SU-DHL-6 (cell line): ENCODE measurements at regions not wholly inside any gene's neighbourhood (a gene's known extent, or its start where the extent isn't known, plus 50 kb on each side); places are given as distances from the start of the nearest gene placed in this dataset.

Source experiments
- H2AFZ ChIP-seq: fragments of 200-600 bp; sonication (generic); 2 replicates; pipeline ENCODE4 v1.6.1; 2014; ENCODE audit warnings: low read depth, mild to moderate bottlenecking, moderate library complexity, mixed read lengths, antibody characterized with exemption, low read length; ENCODE audit not compliant: severe bottlenecking
- H3F3A ChIP-seq: fragments of 200-600 bp; shearing (Covaris generic); 2 replicates; pipeline ENCODE4 v1.6.0; 2016; ENCODE audit warnings: antibody characterized with exemption, mild to moderate bottlenecking; ENCODE audit not compliant: insufficient read depth
- H3K27ac ChIP-seq: fragments of 200-600 bp; sonication (generic); 2 replicates; pipeline ENCODE4 v1.5.1; 2016; ENCODE audit warnings: low read depth, mild to moderate bottlenecking, low read length, moderate library complexity, mixed read lengths
- H3K27me3 ChIP-seq: fragments of 200-600 bp; sonication (generic), shearing (Covaris generic); 2 replicates; pipeline ENCODE4 v1.6.0; 2014; ENCODE audit warnings: mild to moderate bottlenecking, low read length
- H3K36me3 ChIP-seq: fragments of 200-600 bp; sonication (generic); 2 replicates; pipeline ENCODE4 v1.6.1; 2014; ENCODE audit warnings: mild to moderate bottlenecking, low read length, mixed read lengths
- H3K4me2 ChIP-seq: fragments of 300-600, 200-600 bp; shearing (Covaris generic), sonication (generic); 2 replicates; pipeline ENCODE4 v1.6.0; 2014; ENCODE audit warnings: low read length, low read depth, mild to moderate bottlenecking; ENCODE audit not compliant: poor library complexity, severe bottlenecking
- H3K4me3 ChIP-seq: fragments of 200-600 bp; sonication (generic); 2 replicates; pipeline ENCODE4 v1.5.1; 2014; ENCODE audit warnings: antibody characterized with exemption, low read length, mild to moderate bottlenecking, mixed read lengths; ENCODE audit not compliant: insufficient read depth, poor library complexity, severe bottlenecking
- H3K79me2 ChIP-seq: fragments of 200-600 bp; sonication (generic); 2 replicates; pipeline ENCODE4 v1.6.1; 2014; ENCODE audit warnings: mild to moderate bottlenecking, low read length, moderate library complexity; ENCODE audit not compliant: insufficient read depth
- H3K9ac ChIP-seq: fragments of 200-600 bp; sonication (generic); 2 replicates; pipeline ENCODE4 v1.7.0; 2014; ENCODE audit warnings: mild to moderate bottlenecking, low read length
- H3K9me2 ChIP-seq: fragments of 200-600 bp; sonication (generic); replicated peaks from 2 replicates; pipeline ENCODE4 v1.6.1; 2014; ENCODE audit warnings: low read length; ENCODE audit not compliant: insufficient read depth
- H3K9me3 ChIP-seq: fragments of 200-600 bp; sonication (generic); 2 replicates; pipeline ENCODE4 v1.6.1; 2014; ENCODE audit warnings: low read length, mixed read lengths; ENCODE audit not compliant: insufficient read depth
- H4K20me1 ChIP-seq: fragments of 200-600 bp; sonication (generic); 2 replicates; pipeline ENCODE4 v1.6.1; 2014; ENCODE audit warnings: low read depth, mild to moderate bottlenecking, antibody characterized with exemption, low read length, moderate library complexity, mixed read lengths
- EZH2phosphoT487 ChIP-seq: fragments of 200-600 bp; sonication (generic), shearing (Covaris generic); conservative IDR thresholded peaks from 2 replicates; pipeline ENCODE4 v1.6.1; 2018; ENCODE audit warnings: mild to moderate bottlenecking, antibody characterized with exemption, low read length, moderate library complexity, mixed read lengths
- TF ChIP-seq, protein P1 (sequence below): fragments of 200-600 bp; sonication (generic); IDR thresholded peaks from one replicate; pipeline ENCODE4 v1.5.1; 2017; ENCODE audit warnings: antibody characterized with exemption, mild to moderate bottlenecking, low read length, moderate library complexity; ENCODE audit not compliant: insufficient read depth, poor library complexity, severe bottlenecking

DNA sequence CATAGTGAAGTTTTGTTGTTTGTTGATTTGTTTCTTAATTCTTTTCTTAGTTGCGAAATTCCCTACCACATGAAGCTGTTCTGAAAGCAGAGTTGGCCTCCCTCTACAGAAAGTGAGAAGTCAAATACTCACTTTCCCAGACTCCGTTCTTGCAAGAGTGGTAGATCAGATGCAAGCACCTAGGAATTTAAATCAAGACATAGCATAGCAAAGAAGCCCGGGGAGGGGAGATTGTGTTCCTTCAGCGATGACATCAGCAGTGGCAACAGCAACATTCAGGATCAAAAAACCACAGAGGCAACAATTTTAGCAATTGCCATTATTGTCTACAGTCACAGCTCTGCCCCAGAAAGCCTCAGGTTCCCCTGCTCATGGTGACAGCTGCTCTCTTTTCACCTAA, 580.0 kb downstream of the RNF144A start:
- Histone ChIP-seq H3K9me2 (no peaks in the 10 kb centered on the region), H3K9ac (no peak overlapping the region), H3K79me2 (no peaks in the 10 kb centered on the region), H3K9me3 (no peaks in the 10 kb centered on the region), H3K4me2 (no peak overlapping the region), H3K27ac (no peak overlapping the region), H4K20me1 (no peaks in the 10 kb centered on the region), H2AFZ (no peak overlapping the region), H3K27me3 (no peaks in the 10 kb centered on the region), H3K4me3 (no peak overlapping the region), H3F3A (no peaks in the 10 kb centered on the region), H3K36me3 (no peaks in the 10 kb centered on the region)
- TF ChIP-seq, protein P1, sequence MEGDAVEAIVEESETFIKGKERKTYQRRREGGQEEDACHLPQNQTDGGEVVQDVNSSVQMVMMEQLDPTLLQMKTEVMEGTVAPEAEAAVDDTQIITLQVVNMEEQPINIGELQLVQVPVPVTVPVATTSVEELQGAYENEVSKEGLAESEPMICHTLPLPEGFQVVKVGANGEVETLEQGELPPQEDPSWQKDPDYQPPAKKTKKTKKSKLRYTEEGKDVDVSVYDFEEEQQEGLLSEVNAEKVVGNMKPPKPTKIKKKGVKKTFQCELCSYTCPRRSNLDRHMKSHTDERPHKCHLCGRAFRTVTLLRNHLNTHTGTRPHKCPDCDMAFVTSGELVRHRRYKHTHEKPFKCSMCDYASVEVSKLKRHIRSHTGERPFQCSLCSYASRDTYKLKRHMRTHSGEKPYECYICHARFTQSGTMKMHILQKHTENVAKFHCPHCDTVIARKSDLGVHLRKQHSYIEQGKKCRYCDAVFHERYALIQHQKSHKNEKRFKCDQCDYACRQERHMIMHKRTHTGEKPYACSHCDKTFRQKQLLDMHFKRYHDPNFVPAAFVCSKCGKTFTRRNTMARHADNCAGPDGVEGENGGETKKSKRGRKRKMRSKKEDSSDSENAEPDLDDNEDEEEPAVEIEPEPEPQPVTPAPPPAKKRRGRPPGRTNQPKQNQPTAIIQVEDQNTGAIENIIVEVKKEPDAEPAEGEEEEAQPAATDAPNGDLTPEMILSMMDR, result no peak
- TF ChIP-seq EZH2phosphoT487, result no peak

DNA sequence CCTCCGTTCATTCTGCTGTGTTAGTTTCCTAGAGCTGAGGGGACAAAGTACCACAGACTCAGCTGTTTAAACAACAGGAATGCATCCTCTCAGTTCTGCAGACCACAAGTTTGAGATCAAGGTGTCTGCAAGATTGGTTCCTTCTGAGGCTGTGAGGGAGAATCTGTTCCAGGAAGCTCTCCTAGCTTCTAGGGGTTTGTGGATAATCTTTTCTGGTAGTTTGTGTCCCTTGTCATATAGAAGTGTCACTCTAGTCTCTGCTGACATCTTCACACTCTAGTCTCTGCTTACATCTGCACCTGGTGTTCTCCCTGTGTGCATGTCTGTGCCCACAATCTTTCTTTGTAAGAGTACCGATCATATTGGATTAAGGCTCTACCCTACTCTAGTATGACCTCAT, 581.8 kb downstream of the RNF144A start:
- Histone ChIP-seq H3K27me3 (0 out of 2 replicates have a peak, but pooled peaks cover 3% of the 10 kb centered on the region), H3K4me2 (no peak overlapping the region), H3K27ac (no peak overlapping the region), H4K20me1 (no peaks in the 10 kb centered on the region), H3K9me3 (no peaks in the 10 kb centered on the region), H3K36me3 (no peaks in the 10 kb centered on the region), H2AFZ (no peak overlapping the region), H3K9ac (no peak overlapping the region), H3K4me3 (no peak overlapping the region), H3K9me2 (no peaks in the 10 kb centered on the region), H3F3A (no peaks in the 10 kb centered on the region), H3K79me2 (no peaks in the 10 kb centered on the region)
- no peak for TF ChIP-seq EZH2phosphoT487
- TF ChIP-seq, protein P1, result no peak

DNA sequence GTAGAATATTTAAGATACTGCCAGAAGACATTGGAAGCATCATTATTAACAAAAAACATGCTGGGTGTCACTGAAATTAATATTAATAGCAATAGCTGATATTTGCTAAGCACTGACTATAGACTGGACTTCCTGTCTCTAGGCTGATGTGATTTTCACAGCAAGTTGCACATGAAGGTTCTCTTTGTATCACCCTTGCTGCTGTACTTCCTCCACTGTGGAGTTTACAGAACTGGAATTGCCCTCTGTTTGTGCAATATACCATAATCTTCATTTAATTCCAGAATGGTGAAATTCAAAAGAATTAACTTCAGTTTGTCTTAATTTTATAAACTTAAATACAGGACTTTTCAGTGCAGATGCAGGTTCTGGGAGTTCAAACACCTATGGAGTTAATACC, 585.1 kb downstream of the RNF144A start:
- Histone ChIP-seq H3K9me2 (no peaks in the 10 kb centered on the region), H3K79me2 (no peaks in the 10 kb centered on the region), H3K9me3 (no peaks in the 10 kb centered on the region), H3F3A (no peaks in the 10 kb centered on the region), H3K4me3 (no peak overlapping the region), H3K4me2 (no peak overlapping the region), H3K27ac (no peak overlapping the region), H3K27me3 (0 out of 2 replicates have a peak, but pooled peaks cover 3% of the 10 kb centered on the region), H3K9ac (no peak overlapping the region), H4K20me1 (no peaks in the 10 kb centered on the region), H3K36me3 (no peaks in the 10 kb centered on the region), H2AFZ (no peak overlapping the region)
- TF ChIP-seq, protein P1, result no peak
- TF ChIP-seq EZH2phosphoT487, result no peak
